ENCODE measurements at regions not wholly inside any gene's neighbourhood (a gene's known extent, or its start where the extent isn't known, plus 50 kb on each side); places are given as distances from the start of the nearest gene placed in this dataset.

- TF ChIP-seq GATA2 (IDR thresholded peaks at IDR 0.05; ENCODE audit: low read depth, low read length) (no peak), GATA3 (IDR thresholded peaks at IDR 0.05; ENCODE audit: low read depth, low read length) (no peak)
Measured at GRCh38 chr6:23483896-23484295, 642.1 kb upstream of the NRSN1 start.

GRCh38 chr6:23494367-23494766 lies 631.6 kb upstream of the NRSN1 start:
- TF ChIP-seq GATA3 (IDR thresholded peaks at IDR 0.05; ENCODE audit: low read depth, low read length), result no peak
- no peak for TF ChIP-seq GATA2 (IDR thresholded peaks at IDR 0.05; ENCODE audit: low read depth, low read length)

DNA sequence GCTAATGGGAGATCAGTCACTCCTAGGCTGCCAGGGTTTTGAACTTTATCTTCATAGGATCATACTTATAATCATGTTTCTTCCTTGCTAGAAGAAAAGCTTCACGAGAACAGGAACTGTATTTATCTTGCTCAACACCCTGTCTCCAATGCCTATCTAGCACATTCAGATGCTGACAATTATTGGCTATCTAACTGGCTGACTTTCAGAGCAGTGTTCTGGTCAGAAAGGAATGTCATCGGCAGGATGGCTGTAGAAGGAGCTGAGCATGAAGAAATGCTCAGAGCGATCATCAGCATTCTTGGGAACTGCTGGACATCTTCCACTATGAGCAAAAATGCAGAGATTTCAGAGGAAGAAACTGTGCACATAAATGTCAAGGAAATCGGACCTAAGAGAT lies 628.0 kb upstream of the NRSN1 start:
- TF ChIP-seq GATA2 (IDR thresholded peaks at IDR 0.05; ENCODE audit: low read depth, low read length) (no peak), GATA3 (IDR thresholded peaks at IDR 0.05; ENCODE audit: low read depth, low read length) (no peak)

DNA sequence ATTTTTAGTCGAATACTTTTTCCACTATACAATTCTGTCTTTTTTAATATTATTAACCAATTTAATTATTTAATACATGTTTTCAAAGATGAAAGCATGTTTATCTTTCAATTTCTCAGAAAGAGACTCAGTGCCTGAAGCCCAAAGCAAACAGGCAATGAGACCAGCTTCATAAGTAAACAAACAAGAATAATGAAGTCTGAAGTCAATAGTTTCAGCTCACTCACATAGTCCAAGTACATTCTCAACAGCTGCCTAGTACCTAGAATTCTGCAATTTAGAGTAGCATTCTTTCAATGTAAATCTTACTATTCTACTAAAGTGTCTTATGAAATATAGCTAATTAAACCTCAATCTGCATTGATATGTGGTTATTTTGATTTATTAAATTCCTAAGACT lies 626.5 kb upstream of the NRSN1 start:
- TF ChIP-seq GATA3 (IDR thresholded peaks at IDR 0.05; ENCODE audit: low read depth, low read length) (no peak), GATA2 (IDR thresholded peaks at IDR 0.05; ENCODE audit: low read depth, low read length) (no peak)

DNA sequence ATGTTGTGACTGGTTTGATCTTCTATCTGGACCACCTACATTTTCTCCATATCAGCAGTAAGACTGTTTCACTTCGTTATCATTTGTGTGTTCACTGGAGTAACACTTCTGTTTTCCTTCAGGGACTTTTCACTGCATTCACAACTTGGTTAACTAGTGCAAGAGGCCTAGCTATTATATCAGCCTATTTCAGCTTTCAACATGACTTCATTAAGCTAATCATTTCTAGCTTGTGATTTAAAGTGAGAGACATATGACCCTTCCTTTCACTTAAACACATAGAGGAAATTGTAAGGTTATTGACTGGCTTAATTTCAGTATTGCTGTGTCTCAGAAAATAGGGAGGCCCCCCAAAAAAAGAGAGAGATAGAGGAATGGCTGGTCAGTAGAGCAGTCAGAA lies 622.8 kb upstream of the NRSN1 start:
- TF ChIP-seq GATA3 (IDR thresholded peaks at IDR 0.05; ENCODE audit: low read depth, low read length) (no peak), GATA2 (IDR thresholded peaks at IDR 0.05; ENCODE audit: low read depth, low read length) (no peak)

DNA sequence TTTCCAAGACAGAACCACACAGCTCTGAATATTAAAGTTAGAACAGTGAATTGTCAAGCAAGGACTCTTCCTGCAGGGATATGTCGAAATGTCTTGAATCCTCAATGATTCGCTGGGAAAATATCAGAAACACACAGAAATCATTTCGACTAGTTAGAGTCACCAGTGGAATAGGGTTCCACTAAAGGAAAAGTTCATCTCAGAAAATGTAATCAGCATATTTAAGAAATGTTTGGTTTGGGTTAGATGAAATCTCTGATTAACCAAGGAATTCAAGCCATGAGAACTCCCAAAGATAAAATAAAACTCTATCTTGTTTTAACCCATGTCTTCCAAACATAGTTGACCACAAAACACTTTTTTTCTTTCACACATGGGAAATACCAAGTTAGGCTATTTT lies 621.0 kb upstream of the NRSN1 start:
- TF ChIP-seq GATA2 (IDR thresholded peaks at IDR 0.05; ENCODE audit: low read depth, low read length) (no peak), GATA3 (IDR thresholded peaks at IDR 0.05; ENCODE audit: low read depth, low read length) (no peak)

- TF ChIP-seq GATA3 (IDR thresholded peaks at IDR 0.05; ENCODE audit: low read depth, low read length) (no peak), GATA2 (IDR thresholded peaks at IDR 0.05; ENCODE audit: low read depth, low read length) (no peak)
Measured at GRCh38 chr6:23510778-23511510, 615.1 kb upstream of the NRSN1 start.

DNA sequence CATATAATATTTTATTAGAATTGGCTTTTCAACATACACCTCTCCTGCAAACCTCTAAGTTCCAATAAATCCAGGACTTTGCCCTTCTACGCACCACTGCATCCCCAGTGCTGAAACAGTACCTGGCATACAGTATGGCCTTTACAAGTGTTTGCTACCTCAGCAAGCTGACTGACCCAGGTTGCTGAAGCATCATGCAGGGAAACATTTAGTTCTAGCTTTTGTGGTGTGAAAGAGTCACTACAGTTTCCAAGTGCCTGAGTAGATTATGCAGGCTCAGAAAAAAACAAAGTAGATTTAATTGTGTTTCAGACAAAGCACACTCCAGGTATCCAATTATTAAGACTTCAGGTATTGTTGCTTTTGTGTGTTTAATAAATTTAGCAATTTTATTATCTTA lies 614.2 kb upstream of the NRSN1 start:
- TF ChIP-seq GATA2 (IDR thresholded peaks at IDR 0.05; ENCODE audit: low read depth, low read length) (no peak), GATA3 (IDR thresholded peaks at IDR 0.05; ENCODE audit: low read depth, low read length) (no peak)

- TF ChIP-seq GATA2 (IDR thresholded peaks at IDR 0.05; ENCODE audit: low read depth, low read length) (no peak), GATA3 (IDR thresholded peaks at IDR 0.05; ENCODE audit: low read depth, low read length) (no peak)
Measured at GRCh38 chr6:23518294-23518693, 607.7 kb upstream of the NRSN1 start.

DNA sequence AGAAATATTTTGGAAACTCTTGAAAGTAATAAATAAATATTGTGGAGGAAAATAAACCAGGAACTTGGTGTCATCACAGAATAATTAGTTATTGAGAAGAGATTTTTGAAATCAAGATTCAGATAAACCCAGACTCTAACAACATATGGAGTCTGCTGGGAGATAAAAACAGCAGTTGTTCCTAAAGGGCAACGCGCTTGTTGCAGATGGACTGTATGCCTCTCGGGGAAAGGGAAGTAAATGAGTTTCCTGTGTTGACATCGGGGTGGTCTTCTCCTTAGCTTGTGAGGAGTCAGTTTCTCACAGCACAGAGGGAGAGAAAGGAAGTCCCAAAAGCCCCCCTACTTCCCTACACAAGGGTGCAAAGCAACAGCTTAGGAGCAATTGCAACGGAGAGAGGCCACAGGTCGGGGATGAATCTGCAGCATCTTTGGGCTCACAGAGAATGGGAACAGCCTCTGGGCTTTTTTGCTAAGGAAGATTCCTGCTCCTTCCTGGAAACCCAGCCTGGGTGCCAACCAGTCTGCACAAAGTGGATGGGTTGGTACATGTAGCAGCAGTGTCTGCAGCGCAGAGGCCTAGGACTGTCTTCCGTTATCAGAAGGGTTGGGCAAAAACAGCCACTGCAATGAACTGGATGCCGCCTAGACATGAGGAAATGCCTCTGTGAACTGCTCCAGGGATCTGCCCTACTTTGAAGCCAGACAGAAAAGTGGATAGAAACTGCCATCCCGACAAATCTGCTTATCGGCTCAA lies 603.0 kb upstream of the NRSN1 start:
- TF ChIP-seq GATA3 (IDR thresholded peaks at IDR 0.05; ENCODE audit: low read depth, low read length), result peak; percentile 84
- TF ChIP-seq GATA2 (IDR thresholded peaks at IDR 0.05; ENCODE audit: low read depth, low read length), result peak; percentile 83

DNA sequence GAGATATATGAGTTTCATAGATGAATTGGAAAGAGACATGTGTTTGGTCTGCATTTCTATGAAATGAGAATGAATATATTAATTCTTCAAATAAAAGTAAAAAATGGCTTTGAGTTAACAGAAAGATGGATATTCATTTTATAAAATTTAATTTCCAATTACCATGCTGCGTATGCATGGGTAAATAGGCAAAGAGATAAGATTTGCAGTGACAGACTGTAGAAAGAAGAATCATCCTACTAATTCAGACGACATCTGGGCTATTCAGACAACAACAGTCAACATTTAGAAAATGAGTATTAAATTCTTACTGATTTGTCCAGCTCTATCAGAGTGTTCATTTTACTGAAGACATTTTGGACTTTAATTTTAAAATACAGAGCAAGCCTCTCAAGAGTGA lies 602.2 kb upstream of the NRSN1 start:
- TF ChIP-seq GATA3 (IDR thresholded peaks at IDR 0.05; ENCODE audit: low read depth, low read length) (peak; percentile 62), GATA2 (IDR thresholded peaks at IDR 0.05; ENCODE audit: low read depth, low read length) (no peak)

- TF ChIP-seq GATA2 (IDR thresholded peaks at IDR 0.05; ENCODE audit: low read depth, low read length) (no peak), GATA3 (IDR thresholded peaks at IDR 0.05; ENCODE audit: low read depth, low read length) (no peak)
Measured at GRCh38 chr6:23524548-23524947, 601.5 kb upstream of the NRSN1 start.

DNA sequence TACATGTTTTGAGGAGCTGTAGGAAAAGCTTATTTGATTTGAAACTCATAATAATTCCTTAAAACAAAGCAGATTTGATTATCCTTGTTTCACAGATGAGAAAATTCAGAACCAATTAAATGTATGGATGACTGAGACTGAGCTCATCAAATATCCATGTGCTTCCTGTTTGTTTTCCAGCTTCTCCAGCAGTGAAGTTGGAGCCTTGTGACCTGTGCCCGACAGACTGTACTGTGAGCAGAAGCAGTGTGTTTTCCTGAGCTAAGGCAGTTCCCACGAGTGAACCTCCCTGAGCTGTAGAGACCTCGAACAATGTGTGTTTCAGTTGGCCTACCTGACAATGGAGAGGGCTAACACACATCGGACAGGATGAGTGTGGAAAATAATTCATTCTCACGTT lies 599.5 kb upstream of the NRSN1 start:
- TF ChIP-seq GATA2 (IDR thresholded peaks at IDR 0.05; ENCODE audit: low read depth, low read length) (no peak), GATA3 (IDR thresholded peaks at IDR 0.05; ENCODE audit: low read depth, low read length) (no peak)

DNA sequence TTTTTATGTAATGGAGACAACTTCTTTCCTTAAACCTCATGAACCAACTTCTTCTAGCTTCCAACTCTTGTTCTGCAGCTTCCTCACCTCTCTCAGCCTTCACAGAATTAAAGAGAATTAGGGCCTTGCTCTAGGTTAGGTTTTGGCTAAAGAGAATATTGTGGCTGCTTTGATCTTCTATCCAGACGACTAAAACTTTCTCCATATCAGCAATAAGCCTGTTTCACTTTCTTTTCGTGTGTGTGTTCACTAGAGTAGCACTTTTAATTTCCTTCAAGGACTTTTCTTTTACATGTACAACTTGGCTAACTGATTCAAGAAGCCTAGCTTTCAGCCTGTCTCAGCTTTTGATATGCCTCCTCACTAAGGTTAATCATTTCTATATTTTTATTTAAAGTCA lies 596.1 kb upstream of the NRSN1 start:
- no peak for TF ChIP-seq GATA3 (IDR thresholded peaks at IDR 0.05; ENCODE audit: low read depth, low read length)
- no peak for TF ChIP-seq GATA2 (IDR thresholded peaks at IDR 0.05; ENCODE audit: low read depth, low read length)

- no peak for TF ChIP-seq GATA3 (IDR thresholded peaks at IDR 0.05; ENCODE audit: low read depth, low read length)
- no peak for TF ChIP-seq GATA2 (IDR thresholded peaks at IDR 0.05; ENCODE audit: low read depth, low read length)
Measured at GRCh38 chr6:23531666-23532065, 594.3 kb upstream of the NRSN1 start.
